ENCODE measurements at regions not wholly inside any gene's neighbourhood (a gene's known extent, or its start where the extent isn't known, plus 50 kb on each side); places are given as distances from the start of the nearest gene placed in this dataset.

DNA sequence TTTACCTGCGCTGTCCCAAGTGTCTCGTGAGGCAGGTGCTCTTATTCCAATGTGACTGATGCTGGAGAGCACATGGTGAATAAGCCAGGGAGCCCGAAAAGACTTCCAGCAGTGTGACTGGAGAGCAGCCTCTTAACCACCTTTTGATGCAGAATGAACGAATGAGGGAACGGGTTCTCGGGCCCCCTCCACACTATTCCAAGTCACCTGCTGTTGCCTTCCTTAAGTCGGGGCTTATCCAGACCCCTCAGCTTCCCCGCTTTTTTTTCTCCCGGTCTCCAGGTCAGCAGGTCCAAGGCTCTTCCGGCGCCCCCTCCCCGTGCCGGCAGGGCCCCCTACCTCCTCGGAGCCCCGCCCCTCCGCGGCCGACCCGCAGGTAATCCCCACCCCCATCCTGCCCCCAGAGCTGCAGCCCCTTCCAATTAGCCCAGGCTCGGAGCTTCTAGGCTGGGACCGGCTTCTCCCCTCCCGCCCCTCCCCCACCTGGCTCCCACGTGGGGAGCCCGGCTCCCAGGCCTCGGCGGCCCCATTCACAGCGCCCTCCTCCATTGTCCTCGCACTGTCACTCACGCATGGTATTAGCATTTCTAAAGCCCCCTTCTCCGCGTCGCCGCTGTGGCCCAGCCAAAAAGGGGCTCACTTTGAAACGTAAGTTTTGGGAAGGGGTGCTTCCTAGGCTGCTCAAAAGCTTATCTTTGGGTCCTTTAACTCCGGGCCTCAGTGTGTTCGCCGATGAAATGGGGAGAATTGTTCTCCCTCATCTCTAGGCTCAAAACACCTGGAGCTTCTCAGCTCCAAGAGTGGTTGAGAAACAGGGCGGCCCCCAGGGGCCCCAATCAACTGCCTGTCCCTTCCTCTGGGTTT, 56.2 kb upstream of the PJA1 start:
- Histone ChIP-seq H3K4me1 (ENCODE audit: insufficient read depth, poor library complexity, severe bottlenecking) (no peaks in the 10 kb centered on the region), H3K9me3 (ENCODE audit: severe bottlenecking) (no peaks in the 10 kb centered on the region), H3K27ac (ENCODE audit: poor library complexity, severe bottlenecking) (no peak overlapping the region), H3K36me3 (ENCODE audit: low read depth) (no peaks in the 10 kb centered on the region), H3K27me3 (ENCODE audit: insufficient read depth, poor library complexity, severe bottlenecking) (no peaks in the 10 kb centered on the region), H3K4me3 (ENCODE audit: severe bottlenecking) (no peak overlapping the region)
- ATAC-seq (ENCODE audit: low read depth) (no peak), DNase-seq (ENCODE audit: low spot score) (no peak)
- TF ChIP-seq, protein P1, sequence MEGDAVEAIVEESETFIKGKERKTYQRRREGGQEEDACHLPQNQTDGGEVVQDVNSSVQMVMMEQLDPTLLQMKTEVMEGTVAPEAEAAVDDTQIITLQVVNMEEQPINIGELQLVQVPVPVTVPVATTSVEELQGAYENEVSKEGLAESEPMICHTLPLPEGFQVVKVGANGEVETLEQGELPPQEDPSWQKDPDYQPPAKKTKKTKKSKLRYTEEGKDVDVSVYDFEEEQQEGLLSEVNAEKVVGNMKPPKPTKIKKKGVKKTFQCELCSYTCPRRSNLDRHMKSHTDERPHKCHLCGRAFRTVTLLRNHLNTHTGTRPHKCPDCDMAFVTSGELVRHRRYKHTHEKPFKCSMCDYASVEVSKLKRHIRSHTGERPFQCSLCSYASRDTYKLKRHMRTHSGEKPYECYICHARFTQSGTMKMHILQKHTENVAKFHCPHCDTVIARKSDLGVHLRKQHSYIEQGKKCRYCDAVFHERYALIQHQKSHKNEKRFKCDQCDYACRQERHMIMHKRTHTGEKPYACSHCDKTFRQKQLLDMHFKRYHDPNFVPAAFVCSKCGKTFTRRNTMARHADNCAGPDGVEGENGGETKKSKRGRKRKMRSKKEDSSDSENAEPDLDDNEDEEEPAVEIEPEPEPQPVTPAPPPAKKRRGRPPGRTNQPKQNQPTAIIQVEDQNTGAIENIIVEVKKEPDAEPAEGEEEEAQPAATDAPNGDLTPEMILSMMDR (IDR thresholded peaks at IDR 0.05; ENCODE audit: poor library complexity, severe bottlenecking), result no peak

DNA sequence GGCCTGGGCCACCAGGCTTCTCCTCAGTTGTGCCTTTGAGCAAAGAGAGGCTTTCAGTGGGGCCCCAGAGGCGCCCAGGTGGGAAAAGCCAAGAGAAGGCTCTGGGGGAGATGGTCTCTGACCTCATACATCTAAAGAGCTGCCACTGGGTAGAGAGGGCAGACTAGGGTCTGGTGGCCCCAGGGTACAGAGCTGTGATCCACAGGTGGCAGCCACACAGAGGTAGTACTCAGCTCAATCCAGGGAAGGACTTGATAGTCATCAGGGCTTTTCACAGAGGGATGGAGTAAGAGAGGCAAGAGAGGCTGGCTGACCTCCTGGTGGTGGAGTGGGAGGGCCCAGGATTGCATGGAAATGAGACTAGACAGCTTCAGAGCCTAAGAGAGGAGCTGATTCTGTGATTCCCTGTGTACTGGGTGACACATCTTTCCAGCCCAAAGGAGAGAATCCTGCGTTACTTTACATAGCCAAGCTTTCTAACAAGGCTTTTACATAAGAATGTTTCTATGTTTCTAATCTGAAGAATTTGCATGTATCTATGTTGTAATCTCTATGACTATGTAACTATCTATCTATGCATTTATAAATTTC, 53.2 kb upstream of the PJA1 start:
- no peak for ATAC-seq (ENCODE audit: low read depth)
- no peaks in the 10 kb centered on the region for H3K9me3 ChIP-seq (ENCODE audit: severe bottlenecking)

DNA sequence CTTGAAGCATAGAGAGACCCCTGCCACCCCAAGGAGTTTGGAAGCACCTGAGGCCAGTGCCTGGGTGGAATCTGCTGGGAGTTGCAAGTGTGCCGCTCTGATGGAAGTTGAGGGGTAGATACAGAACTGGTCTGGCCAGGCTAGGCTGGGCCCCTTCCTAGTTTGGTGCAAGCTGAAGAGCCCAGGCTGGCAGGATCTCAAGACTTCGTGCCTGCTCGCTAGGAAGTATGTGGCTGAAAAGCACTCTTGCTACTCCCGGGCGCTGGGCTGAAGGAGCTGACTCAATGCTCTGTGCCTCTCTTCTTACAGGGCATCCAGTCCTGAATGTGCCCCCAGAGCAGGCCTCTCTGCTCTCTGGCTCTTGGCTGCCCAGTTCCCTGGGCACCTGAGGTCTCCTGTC, 51.7 kb upstream of the PJA1 start:
- TF ChIP-seq, protein P1 (IDR thresholded peaks at IDR 0.05; ENCODE audit: poor library complexity, severe bottlenecking), result no peak
- H3K9me3 ChIP-seq (ENCODE audit: severe bottlenecking), result no peaks in the 10 kb centered on the region
- H3K27ac ChIP-seq (ENCODE audit: poor library complexity, severe bottlenecking), result no peak overlapping the region
- no peaks in the 10 kb centered on the region for H3K27me3 ChIP-seq (ENCODE audit: insufficient read depth, poor library complexity, severe bottlenecking)
- ATAC-seq (ENCODE audit: low read depth) (no peak), DNase-seq (ENCODE audit: low spot score) (no peak)
- no peak overlapping the region for H3K4me3 ChIP-seq (ENCODE audit: severe bottlenecking)
- H3K36me3 ChIP-seq (ENCODE audit: low read depth), result no peaks in the 10 kb centered on the region
- no peaks in the 10 kb centered on the region for H3K4me1 ChIP-seq (ENCODE audit: insufficient read depth, poor library complexity, severe bottlenecking)

More for the DNA sequence above, 53.2 kb upstream of the PJA1 start:
- Histone ChIP-seq H3K4me1 (ENCODE audit: insufficient read depth, poor library complexity, severe bottlenecking) (no peaks in the 10 kb centered on the region), H3K27ac (ENCODE audit: poor library complexity, severe bottlenecking) (no peak overlapping the region), H3K4me3 (ENCODE audit: severe bottlenecking) (no peak overlapping the region), H3K27me3 (ENCODE audit: insufficient read depth, poor library complexity, severe bottlenecking) (no peaks in the 10 kb centered on the region), H3K36me3 (ENCODE audit: low read depth) (no peaks in the 10 kb centered on the region)
- TF ChIP-seq, protein P1 (IDR thresholded peaks at IDR 0.05; ENCODE audit: poor library complexity, severe bottlenecking), result no peak
- no peak for DNase-seq (ENCODE audit: low spot score)

DNA sequence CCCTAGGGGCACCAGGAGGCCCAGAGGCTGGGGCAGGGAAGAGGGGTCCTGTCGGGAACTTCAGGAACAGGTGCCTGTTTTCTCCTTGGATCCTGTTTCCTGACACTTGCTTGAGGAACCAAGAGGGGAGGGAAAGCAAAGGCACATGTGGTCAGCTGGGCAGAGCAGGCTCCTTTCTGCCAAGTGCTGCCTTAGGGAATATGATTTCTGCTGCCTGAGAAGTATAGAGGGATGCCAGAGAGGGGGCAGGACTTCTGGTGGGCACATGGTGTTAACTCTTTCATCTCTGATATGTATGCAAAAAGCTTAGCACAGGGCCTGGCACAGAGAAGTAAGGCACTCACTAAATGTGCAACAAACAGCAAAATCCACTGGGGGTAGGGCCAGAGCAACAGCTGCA, 51.2 kb upstream of the PJA1 start:
- no peak overlapping the region for H3K27ac ChIP-seq (ENCODE audit: poor library complexity, severe bottlenecking)
- TF ChIP-seq, protein P1 (IDR thresholded peaks at IDR 0.05; ENCODE audit: poor library complexity, severe bottlenecking), result no peak
- H3K36me3 ChIP-seq (ENCODE audit: low read depth), result no peaks in the 10 kb centered on the region
- H3K27me3 ChIP-seq (ENCODE audit: insufficient read depth, poor library complexity, severe bottlenecking), result no peaks in the 10 kb centered on the region
- no peak overlapping the region for H3K4me3 ChIP-seq (ENCODE audit: severe bottlenecking)
- ATAC-seq (ENCODE audit: low read depth), result no peak
- H3K4me1 ChIP-seq (ENCODE audit: insufficient read depth, poor library complexity, severe bottlenecking), result no peaks in the 10 kb centered on the region
- DNase-seq (ENCODE audit: low spot score), result no peak
- H3K9me3 ChIP-seq (ENCODE audit: severe bottlenecking), result no peaks in the 10 kb centered on the region
